Activated CD8-positive, alpha-beta T cell treated with anti-CD3 and anti-CD28 coated beads for 36 hours (primary cell): ENCODE measurements at regions not wholly inside any gene's neighbourhood (a gene's known extent, or its start where the extent isn't known, plus 50 kb on each side); places are given as distances from the start of the nearest gene placed in this dataset.

Experiments used
- ATAC-seq: fragments of 200-7000 bp; cut with Tn5 transposase; one replicate; pipeline ENCODE4 v1.10.0; 2021; ENCODE audit warnings: mild to moderate bottlenecking, moderate library complexity
- CTCF ChIA-PET: fragments of 350-600 bp; sonication (Branson Sonifier 250); formaldehyde crosslinking; loops from one replicate; lab custom pipeline; 2021; ENCODE audit warnings: antibody characterized with exemption; lab: Charles Lee
- POLR2A ChIA-PET: fragments of 350-600 bp; sonication (Branson Sonifier 250); formaldehyde crosslinking; loops from one replicate; lab custom pipeline; 2021; ENCODE audit warnings: antibody characterized with exemption; lab: Charles Lee
- DNase-seq: peaks from one replicate; pipeline ENCODE4 v3.0.0-alpha.2; 2020
- H3K27ac Mint-ChIP-seq: one replicate; pipeline ENCODE4 v1.8.0; 2021; ENCODE audit warnings: mild to moderate bottlenecking, mixed read lengths
- H3K27me3 Mint-ChIP-seq: one replicate; pipeline ENCODE4 v1.8.0; 2021; ENCODE audit warnings: mixed read lengths
- H3K36me3 Mint-ChIP-seq: one replicate; pipeline ENCODE4 v1.8.0; 2021; ENCODE audit warnings: low read depth, mixed read lengths
- H3K4me1 Mint-ChIP-seq: one replicate; pipeline ENCODE4 v1.8.0; 2021; ENCODE audit warnings: low read depth, mixed read lengths
- H3K4me3 Mint-ChIP-seq: one replicate; pipeline ENCODE4 v1.8.0; 2021; ENCODE audit warnings: mild to moderate bottlenecking, moderate library complexity, mixed read lengths
- H3K9me3 Mint-ChIP-seq: one replicate; pipeline ENCODE4 v1.8.0; 2021; ENCODE audit warnings: mixed read lengths
- intact Hi-C: fragments of 100-400 bp; cut with micrococcal nuclease; formaldehyde crosslinking; loops from one replicate; pipeline ENCODE4 v1.10.0; 2022
- TF ChIP-seq, protein P1 (sequence below): fragments of 200-600 bp; IDR thresholded peaks from one replicate; pipeline ENCODE4 v1.8.0; 2022; ENCODE audit warnings: antibody characterized with exemption, mild to moderate bottlenecking

DNA sequence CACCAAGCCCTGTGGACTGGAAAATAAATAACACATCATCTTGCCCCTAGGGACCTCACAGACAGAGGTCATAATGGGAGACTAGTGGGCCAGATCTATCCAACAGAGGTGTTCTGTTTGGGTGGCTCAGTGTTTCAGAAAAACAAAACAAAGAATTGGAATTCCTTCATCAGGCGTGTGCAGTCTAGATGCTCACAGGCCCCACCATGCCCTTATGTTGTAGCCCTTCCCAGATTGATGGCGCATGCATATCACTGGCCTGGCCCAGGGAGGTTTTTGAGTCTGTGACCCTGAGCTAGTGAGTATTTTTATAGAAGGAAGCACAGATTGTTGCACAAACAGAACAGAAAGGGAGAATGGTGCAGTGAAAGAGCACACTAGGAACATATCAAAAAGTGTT is 859.6 kb downstream of the BCL11B start:
- ChIA-PET POLR2A (no interaction called here), CTCF (interaction anchor here (1.1 to 1.3 kb wide), 2 partner anchors 10 to 13 kb away, joined by 3 read pairs; no protein-coding TSS in a partner anchor)
- no peak overlapping the region for H3K4me3 Mint-ChIP-seq
- H3K4me1 Mint-ChIP-seq = peaks cover 12% of the 10 kb centered on the region
- H3K36me3 Mint-ChIP-seq = no peaks in the 10 kb centered on the region
- no peaks in the 10 kb centered on the region for H3K9me3 Mint-ChIP-seq
- intact Hi-C loops = no loop called here
- H3K27ac Mint-ChIP-seq = no peak overlapping the region
- DNase-seq (no peak), ATAC-seq (no peak)
- TF ChIP-seq, protein P1, sequence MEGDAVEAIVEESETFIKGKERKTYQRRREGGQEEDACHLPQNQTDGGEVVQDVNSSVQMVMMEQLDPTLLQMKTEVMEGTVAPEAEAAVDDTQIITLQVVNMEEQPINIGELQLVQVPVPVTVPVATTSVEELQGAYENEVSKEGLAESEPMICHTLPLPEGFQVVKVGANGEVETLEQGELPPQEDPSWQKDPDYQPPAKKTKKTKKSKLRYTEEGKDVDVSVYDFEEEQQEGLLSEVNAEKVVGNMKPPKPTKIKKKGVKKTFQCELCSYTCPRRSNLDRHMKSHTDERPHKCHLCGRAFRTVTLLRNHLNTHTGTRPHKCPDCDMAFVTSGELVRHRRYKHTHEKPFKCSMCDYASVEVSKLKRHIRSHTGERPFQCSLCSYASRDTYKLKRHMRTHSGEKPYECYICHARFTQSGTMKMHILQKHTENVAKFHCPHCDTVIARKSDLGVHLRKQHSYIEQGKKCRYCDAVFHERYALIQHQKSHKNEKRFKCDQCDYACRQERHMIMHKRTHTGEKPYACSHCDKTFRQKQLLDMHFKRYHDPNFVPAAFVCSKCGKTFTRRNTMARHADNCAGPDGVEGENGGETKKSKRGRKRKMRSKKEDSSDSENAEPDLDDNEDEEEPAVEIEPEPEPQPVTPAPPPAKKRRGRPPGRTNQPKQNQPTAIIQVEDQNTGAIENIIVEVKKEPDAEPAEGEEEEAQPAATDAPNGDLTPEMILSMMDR = no peak
- H3K27me3 Mint-ChIP-seq = no peaks in the 10 kb centered on the region

DNA sequence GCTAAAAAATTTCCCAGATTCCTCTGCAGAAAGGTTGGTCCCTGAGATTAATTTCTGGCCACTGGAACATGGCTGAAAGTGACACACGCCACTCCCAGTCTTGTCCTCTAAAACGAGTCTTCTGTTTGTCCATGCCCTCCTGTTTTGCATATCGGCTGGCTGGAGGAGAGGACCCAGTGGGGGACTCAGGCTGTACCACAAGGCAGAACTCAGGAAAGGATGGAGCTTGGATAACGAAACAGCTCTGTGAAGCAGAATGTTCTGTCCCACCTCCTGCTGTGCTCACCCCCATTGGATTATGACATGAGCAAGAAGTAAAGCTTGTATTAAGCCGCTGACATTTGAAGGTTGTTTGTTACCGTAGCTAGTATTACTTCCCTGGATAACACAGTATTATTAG is 856.2 kb downstream of the BCL11B start:
- intact Hi-C loops = no loop called here
- Mint-ChIP-seq H3K4me1 (peaks cover 2% of the 10 kb centered on the region), H3K27me3 (no peaks in the 10 kb centered on the region), H3K27ac (no peak overlapping the region), H3K9me3 (no peaks in the 10 kb centered on the region), H3K4me3 (no peak overlapping the region), H3K36me3 (no peaks in the 10 kb centered on the region)
- TF ChIP-seq, protein P1 = no peak
- no peak for DNase-seq
- ChIA-PET CTCF (no interaction called here), POLR2A (no interaction called here)
- no peak for ATAC-seq

DNA sequence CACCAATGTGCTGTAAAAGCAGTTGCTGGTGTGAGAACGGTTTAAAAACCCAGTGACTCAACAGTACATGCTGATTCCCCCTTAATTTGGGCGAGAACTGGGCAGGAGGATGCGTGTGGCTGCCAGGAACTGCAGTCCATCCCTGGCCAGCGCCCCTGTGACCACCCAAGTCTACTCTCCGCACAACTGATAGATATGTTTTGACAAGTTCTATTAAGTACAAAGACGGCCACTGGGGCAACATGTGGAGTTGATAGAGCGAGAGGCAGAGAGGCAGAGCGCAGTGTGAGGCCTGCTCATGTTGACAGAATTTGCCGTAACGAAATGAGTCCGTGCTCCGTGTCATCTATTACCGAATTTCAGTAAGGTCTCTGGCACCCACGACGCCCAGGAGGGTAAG is 855.0 kb downstream of the BCL11B start:
- CTCF ChIA-PET = no interaction called here
- no peaks in the 10 kb centered on the region for H3K9me3 Mint-ChIP-seq
- no peaks in the 10 kb centered on the region for H3K27me3 Mint-ChIP-seq
- H3K36me3 Mint-ChIP-seq = no peaks in the 10 kb centered on the region
- POLR2A ChIA-PET = no interaction called here
- TF ChIP-seq, protein P1 = no peak
- no peak for ATAC-seq
- H3K27ac Mint-ChIP-seq = no peak overlapping the region
- intact Hi-C loops = no loop called here
- H3K4me1 Mint-ChIP-seq = no peaks in the 10 kb centered on the region
- H3K4me3 Mint-ChIP-seq = no peak overlapping the region
- DNase-seq = no peak

GRCh38 chr14:98428483-98428994 is 843.5 kb downstream of the BCL11B start:
- DNase-seq (no peak), ATAC-seq (no peak)
- H3K9me3 Mint-ChIP-seq = no peaks in the 10 kb centered on the region
- H3K4me1 Mint-ChIP-seq = peaks cover 15% of the 10 kb centered on the region
- POLR2A ChIA-PET = no interaction called here
- H3K27me3 Mint-ChIP-seq = no peaks in the 10 kb centered on the region
- no peaks in the 10 kb centered on the region for H3K36me3 Mint-ChIP-seq
- intact Hi-C loops = no loop called here
- TF ChIP-seq, protein P1 = no peak
- H3K4me3 Mint-ChIP-seq = no peak overlapping the region
- CTCF ChIA-PET = no interaction called here
- no peak overlapping the region for H3K27ac Mint-ChIP-seq

GRCh38 chr14:98433436-98433835 is 838.6 kb downstream of the BCL11B start:
- ChIA-PET CTCF (no interaction called here), POLR2A (no interaction called here)
- peak; percentile 7 for DNase-seq
- TF ChIP-seq, protein P1 = no peak
- no peak for ATAC-seq
- Mint-ChIP-seq H3K36me3 (peaks cover 5% of the 10 kb centered on the region), H3K9me3 (peaks cover 19% of the 10 kb centered on the region), H3K27ac (no peak overlapping the region), H3K4me3 (no peak overlapping the region), H3K27me3 (no peaks in the 10 kb centered on the region), H3K4me1 (peaks cover 16% of the 10 kb centered on the region)
- intact Hi-C loops = no loop called here
